D341Med (cell line): ENCODE measurements at regions not wholly inside any gene's neighbourhood (a gene's known extent, or its start where the extent isn't known, plus 50 kb on each side); places are given as distances from the start of the nearest gene placed in this dataset.
"Not testable (repeated sequence)": the region's sequence is repeated elsewhere in the genome, so short reads cannot be mapped to it uniquely, and the experiment has no call there.

Experiments used
- DNase-seq: peaks from one replicate; pipeline ENCODE4 v3.0.0; 2012; ENCODE audit warnings: low spot score

DNA sequence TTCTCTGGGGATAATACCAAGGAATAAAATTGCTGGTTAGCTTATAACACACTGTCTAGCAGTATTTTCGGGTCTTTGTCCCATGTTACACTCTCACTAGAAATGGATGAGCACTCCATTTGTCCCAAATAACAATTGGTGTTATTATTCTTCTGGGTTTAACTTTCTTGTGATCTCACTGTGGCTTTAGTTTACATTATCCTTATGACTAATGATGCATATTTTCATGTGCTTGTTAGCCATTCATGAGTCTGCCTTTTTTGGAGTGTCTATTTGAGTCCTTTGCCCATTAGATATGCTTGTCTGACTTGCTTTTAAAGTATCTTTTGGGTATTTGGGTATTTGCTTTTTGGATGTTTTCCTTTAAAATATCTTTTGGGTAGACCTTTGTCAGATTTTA is 372.9 kb upstream of the TENM3 start:
- no peak for DNase-seq

DNA sequence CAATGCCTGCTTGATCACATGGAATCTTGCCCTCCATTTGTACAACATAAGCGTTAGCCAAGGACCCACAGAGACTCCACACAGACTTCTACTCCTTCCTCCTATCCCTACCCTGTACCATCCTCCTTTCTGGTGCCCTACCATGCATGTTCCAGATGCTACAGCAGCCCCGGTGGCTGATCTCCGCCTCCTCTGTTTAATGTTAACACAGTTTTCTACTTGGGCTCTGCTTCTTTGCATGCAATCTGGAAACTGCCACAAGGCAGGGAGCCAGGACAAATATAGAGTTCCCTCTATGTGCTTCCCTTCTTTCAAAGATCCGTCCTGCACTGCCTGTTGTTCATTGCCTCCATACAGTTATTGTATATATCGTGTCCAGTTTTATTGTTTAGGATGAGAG is 368.6 kb upstream of the TENM3 start:
- no peak for DNase-seq

DNA sequence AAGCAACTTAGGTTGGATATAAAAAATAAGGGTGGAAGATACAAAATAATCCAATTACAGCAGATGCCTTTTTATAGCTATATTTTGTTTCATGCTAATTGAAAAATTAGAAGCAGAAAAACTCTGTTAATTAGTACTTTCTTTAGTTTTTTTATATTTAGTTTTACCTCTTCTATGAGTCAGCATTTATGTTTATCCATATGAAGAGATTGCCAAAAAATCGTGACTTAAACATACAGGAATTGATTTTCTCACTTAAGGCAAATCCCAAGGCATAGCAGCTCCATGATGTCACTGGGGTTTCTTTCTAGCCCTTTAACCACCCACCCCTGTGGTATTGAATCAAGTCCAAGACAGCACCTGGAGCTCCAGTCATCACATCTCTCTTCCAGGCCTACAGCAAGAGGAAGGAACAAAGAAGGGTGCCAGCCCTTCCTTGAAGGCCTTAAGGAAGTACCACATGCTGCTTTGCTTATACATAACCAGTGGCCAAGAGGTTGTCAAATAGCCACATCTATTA is 365.8 kb upstream of the TENM3 start:
- no peak for DNase-seq

DNA sequence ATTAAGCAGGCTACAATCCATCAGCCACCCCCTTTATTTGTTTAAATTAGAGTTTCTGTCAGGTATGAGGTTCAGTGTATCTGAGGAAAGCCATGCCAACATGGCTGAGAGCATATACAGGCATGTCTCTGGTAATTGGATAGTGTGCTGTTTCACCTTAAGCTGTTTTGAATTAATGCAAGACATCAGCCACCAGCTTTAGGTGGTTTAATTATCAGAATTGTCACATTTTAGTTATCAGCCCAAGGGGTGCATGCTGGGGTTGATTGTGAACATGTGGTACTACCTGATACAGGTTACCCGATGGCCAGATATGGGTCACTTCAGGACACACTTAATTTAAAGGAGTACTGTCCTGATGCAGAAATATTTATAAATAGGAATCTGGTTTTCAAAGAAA is 353.2 kb upstream of the TENM3 start:
- DNase-seq = no peak

DNA sequence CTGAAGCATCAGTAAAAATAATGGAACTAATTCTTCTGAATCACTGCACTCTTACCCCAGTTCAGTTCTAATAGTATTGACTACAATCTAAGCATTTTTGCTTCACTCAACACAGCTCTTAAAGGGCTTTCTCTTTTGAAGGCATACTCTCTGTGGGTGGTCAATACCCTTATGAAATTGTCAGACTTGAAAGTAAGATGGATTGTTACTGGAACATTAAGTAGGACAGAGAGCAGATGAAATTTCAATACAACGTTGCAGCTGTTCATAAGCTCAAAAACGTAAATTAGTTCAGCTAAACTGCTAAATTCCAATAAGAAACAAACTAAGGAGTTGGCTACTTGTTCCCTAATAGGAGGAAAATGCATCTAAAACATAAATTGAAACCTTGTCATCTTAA is 352.3 kb upstream of the TENM3 start:
- no peak for DNase-seq

DNA sequence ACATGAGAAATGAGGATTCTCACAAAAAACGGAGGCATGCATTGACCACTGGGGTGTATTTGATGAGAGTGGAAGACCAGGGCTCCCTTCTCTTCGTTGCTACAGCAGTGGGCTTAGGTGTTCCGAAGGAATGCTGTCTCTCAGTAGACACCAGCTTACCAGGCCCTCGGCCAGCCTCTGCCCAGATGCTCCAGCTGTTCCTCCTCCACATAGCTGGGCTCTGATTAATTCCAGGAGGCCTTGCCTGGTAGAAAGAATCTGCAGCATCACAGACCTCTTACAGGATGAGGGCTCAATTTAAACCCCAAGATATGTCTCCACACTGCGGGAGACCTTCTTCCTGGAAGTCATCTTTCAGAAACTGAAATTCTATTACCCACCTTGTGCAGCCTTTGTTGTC is 346.6 kb upstream of the TENM3 start:
- DNase-seq = no peak

DNA sequence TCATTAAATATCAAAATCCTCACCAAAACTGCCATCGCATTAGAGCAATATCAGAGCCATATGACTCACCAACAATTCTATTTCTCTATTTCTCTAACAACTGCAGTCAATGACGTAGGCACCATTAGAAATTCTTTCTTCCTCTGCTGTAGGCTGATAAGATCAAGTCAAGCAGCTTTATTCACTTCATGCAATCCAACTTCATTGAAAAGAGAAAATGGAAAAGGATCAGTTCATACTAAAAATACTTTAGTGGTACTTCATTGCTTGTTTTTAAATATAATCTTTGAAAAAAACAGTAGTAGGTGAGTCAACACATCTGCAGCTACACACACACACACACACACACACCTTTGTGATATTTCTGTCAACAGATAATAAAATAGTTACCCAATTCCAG is 345.3 kb upstream of the TENM3 start:
- DNase-seq = no peak

DNA sequence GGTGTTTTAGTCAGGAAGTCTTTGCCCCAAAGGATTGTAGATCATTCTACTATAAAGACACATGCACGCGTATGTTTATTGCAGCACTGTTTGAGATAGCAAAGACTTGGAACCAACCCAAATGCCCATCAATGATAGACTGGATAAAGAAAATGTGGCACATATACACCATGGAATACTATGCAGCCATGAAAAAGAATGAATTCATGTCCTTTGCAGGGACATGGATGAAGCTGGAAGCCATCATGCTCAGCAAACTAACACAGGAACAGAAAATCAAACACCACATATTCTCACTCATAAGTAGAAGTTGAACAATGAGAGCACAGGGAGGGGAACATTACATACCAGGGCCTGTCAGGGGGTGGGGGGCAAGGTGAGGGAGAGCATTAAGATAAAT is 340.8 kb upstream of the TENM3 start:
- not testable (repeated sequence) for DNase-seq

DNA sequence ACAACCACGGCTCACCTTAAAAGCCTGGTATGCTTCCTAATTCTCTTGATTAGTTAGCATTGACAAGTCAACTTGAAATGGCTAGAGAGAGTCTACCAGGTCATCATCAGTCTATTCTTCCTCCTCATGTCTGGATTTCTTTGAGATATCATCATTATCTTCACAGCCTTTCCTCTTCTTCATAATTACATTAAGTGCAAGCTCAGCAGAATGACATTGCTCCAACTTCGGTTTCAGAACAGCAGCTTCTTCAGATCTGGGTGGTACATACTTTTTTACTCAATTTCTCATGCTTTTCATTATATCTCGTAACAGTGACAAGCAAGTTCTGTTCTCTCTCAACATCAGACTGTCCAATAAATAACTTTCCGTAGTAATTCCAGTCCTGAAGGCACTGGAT is 337.5 kb upstream of the TENM3 start:
- no peak for DNase-seq

DNA sequence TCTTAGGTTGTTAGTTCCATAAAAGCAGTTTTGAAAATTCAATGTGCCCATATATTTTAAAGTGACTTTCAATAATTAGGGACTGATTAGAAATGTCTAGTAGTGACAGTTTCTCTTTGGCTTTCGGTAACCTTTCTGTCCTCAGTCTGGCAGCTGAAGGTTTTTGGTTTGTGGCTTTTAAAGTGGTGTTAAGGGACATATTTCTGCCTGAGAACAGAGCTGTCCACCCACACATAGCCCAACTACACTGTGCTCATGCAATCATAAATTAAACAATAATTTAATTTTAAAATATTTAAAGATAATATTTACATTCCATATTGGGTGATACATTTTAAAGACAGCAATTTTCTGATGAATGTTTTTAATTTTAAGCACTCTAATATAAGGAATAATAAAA is 335.0 kb upstream of the TENM3 start:
- DNase-seq = no peak

DNA sequence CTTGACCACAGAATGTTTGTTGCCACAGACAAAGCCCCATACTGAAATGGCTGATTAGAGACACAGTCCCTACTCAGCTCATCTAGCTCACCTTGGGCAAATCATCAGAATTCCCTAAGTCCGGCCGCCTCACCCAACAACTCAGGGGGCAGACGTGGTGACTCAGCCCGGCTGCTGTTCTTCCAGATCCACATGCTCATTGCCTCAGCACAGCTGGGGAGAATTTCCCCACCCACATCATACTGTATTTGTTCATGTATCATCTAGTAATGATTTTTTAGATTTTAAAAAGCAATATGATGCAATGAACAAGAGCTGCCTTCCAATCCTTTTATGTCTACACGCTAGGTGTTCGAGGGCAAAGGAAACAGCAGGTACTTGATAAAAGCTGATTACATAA is 333.8 kb upstream of the TENM3 start:
- DNase-seq = no peak

DNA sequence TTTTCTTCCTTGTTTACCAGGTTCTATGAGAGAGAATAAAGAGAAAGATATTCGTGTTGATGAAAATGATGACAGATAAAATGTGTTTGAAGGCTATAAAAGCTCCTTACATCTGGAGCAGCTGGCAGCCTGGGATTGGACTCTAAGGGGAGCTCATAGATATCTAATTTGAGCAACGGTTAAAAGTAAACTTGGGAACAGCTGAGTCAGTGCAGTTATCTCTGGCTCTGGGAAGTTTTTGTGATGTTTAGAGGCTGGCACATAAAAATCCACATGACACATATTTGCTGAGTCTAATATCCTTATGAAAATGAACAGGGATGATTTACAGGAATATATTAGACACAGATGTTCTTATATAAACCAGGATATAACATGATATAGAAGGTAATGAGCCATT is 331.8 kb upstream of the TENM3 start:
- no peak for DNase-seq

DNA sequence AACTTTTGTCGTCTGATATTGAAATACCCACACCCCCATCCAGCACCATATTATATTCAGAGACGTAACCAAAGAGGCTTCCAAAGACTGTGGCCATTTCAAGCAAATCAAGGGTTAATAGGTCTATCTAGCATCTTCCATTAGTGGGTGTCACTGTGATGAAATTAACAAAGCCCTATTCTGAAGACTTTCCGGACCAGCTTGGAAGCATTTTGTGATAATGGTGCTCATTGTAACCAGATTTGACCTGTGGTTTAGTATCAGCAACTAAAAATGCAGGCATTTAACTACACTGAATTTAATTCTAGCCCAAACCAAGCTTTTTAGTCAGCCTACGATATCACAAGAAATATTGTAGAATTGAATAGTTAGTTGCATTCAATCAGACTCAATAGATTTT is 309.7 kb upstream of the TENM3 start:
- DNase-seq = no peak

DNA sequence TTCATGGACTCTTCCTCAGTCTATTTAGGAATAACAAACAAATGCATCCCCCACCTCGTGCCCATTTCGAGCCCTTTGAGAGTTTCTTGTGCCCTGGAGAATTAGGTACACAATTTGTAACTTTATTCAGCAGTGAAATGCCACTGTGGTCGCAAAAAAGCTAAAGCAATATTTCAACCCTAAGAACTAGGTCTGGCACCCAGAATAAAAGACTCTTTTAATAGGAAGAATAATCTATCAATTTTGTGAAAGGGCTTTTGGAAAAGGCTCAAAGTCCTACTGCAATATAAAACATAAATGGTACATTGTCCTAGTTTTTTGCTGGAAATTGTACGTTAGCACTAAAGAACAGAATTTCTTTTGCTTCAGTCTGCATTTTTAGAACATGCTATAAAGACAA is 304.6 kb upstream of the TENM3 start:
- no peak for DNase-seq

DNA sequence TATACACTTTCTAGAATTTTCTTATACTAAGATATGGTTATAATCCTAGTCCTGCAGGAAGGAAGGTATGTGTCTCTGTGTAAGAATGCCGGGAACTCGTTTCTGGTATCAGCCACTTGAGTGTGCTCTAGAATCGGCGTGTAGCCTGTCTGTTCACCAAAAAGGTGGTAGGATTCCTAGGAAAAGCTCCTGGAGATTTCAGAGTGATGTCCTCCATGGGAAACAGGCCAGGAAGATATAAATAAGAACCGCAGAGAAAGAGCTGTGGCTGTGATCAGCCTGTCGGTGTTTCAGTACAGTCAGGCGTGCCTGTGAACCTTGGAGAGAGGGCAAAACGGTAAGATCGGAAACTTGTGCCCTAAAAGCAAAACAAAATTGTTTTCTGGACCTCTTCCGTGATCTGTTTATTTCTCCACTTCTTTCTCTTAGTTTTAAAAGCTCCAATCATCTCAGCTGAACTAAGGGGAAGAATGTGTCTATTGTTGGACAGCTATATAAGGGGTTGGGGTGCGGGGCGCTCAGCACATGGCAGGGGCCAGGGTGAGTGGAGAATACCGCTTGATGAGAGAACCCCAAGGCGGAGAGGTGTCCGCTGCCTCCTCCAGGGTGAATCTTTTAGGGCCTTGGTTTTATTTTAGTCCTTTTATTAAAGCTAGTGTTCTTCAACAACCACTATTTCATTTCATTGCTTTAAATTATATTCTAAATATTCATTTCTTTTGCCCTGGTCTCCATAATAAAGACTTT is 303.8 kb upstream of the TENM3 start:
- DNase-seq = no peak

DNA sequence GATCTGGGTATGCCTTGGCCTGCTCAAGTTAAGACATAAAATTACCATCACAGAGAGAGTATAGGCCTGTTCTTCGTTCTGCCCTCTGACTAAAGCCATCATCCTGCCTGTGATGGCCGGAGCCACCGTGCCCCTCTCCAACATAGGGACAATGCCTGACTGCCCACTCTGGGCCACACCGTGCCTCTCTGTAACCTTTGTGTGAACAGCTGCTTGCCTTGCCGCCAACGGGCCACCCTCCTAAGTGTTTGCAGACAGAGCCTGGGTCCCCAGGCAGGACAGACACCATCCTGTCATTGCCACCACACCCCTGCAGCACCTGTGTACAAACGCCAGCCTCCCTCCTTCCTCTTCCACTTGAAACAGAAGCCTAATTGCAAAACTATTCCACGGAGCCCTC is 298.7 kb upstream of the TENM3 start:
- no peak for DNase-seq

DNA sequence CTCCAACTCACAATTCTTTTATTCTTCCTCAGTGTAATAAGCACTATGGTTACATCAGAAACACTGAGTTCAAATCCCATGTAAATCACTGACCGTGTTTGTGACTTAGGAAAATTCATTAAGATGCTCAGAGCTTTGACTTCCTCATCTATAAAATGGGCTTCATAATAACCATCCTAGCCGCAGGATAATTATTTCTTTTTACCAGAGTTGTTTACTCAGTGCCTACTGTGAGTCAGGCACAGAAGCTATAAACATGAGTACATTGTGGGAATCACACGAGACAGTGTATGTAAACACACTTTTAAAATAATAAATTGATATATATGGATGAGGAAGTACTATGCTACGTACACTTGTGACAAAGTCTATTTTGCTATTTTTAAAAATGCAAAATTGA is 296.3 kb upstream of the TENM3 start:
- no peak for DNase-seq

DNA sequence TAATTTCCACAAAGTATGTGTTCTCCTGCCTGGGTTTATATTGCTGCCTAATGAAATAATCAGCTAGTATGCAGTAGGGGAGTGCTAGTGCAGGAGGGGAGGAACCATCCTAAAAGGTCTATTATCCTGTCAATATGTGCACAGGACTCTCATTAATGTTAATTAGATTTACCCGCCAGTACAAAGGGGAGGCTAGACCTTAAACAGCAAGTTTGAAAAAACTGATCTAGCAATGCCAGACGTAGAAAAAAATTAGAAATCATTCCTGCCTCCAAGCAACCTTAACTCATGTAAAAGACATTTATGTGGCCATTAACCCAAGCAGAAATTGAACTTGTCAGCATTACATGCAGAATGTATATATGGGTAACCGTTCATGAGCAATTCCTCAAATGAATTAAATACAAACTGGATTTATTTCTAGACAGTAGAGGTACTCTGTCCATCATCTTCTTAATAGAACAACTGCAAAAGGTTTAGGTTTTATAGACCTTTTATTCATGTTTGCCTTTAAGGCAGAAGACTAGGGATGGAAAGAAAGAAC is 294.3 kb upstream of the TENM3 start:
- DNase-seq = no peak

DNA sequence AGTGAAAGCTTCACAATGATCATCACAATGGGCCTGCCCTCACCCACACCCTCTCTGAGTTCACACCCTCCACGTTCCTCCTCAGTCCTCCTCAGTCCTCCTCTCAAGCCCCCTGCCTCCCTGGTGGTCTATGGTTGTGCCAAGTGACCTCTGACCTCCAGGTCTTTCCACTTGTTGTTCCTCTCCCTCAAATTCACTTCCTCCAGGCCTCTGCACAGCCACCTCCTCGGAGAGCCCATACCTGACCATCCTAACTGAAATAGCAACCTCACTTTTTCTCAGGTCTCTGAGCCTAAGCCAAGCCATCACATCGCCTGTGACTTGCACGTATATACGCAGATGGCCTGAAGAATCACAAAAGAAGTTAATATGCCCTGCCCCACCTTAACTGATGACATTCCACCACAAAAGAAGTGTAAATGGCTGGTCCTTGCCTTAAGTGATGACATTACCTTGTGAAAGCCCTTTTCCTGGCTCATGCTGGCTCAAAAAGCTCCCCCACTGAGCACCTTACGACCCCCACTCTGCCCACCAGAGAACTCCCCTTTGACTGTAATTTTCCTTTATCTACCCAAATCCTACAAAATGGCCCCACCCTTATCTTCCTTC is 293.4 kb upstream of the TENM3 start:
- DNase-seq = no peak

DNA sequence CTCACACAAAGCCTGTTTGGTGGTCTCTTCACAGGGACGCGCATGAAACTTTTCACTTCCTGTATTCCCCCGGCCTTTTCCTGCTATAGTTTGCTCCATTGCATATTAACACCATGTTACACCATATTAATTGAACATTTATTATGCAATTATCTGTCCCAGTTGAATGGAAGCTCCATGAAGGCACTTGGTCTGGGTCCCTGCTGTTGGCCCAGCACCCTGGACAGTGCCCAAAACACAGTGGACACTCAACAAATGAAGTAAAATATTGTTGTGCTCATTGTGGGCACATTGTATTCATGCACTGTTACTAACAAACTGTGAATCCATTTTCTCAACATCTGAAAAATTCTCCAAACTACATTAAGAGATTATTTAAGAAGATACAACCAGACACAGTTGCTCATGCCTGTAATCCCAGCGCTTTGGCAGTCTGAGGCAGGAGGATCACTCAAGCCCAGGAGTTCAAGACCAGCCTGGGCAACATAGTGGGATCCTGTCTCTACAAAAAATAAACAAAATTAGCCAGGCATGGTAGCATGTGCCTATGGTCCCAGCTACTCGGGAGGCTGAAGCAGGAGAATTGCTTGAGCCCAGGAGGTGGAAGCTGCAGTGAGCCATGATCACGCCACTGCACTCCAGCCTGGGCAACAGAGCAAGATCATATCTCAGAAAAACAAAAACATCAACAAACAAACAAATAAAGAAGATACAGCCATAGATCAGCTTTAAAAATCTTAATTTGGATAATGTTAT is 292.7 kb upstream of the TENM3 start:
- no peak for DNase-seq

DNA sequence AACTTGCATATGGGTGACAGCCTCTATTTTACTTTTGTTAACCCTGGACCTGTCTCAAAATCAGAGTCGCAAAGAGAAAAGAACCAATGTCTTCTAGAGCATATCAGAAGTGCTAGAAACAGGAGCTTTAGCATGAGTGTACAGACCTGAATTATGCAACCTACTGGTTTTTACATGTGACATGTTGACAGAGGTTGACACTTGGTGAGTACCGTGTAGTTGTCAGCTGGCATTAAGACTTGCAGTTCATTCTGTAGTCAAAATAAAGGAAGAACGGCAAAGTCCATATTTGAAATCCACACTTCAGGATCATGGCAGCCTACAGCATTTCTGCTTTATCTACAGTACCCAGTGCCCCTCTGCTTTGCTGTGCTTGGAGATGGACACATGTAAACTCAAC is 291.9 kb upstream of the TENM3 start:
- DNase-seq = no peak

DNA sequence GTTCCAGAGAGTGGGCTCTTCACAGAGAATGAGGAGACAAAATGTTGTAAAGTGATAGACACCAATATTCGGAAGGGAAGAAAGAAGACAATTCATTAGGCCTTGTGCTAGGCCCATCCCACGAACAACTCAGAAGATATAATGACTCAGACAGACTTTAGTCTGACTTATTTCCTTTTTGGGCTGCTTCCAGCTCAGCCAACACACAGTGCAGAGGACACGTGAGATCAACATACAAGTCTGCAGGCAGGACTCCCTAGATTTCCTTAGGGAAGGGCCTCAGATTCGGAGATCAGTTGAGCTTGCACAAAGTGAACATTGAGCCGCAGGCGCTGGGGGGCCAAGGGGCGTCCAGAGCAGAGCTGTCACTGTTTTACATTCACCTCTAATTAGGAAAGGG is 290.7 kb upstream of the TENM3 start:
- DNase-seq = no peak

DNA sequence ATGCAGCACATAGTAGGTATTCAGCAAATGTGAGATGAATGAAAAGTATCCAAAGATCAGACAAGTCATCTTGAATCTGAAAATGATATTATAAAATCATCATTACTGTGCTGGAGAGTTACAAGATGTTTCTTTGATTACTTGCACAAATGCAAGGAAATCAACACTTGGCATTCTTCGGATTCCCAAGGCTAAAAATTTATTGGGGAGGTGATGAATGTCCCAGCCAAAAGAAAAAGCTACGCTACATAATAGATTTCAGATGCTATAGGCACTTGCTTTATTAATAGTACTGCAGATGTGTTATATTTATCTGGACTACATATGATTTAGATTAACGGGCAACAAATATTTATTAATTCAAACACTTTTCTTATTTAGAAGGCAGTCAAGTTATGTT is 286.7 kb upstream of the TENM3 start:
- DNase-seq = no peak
